ENCODE measurements at regions not wholly inside any gene's neighbourhood (a gene's known extent, or its start where the extent isn't known, plus 50 kb on each side); places are given as distances from the start of the nearest gene placed in this dataset.

- DNase-seq (ENCODE audit: low read depth): no peak
Observed at GRCh38 chr1:30609336-30609998, 113.9 kb downstream of the MATN1 start.

- no peak for DNase-seq (ENCODE audit: low read depth)
Observed at GRCh38 chr1:30607723-30608122, 115.7 kb downstream of the MATN1 start.

GRCh38 chr1:30606166-30606565 lies 117.2 kb downstream of the MATN1 start:
- no peak for DNase-seq (ENCODE audit: low read depth)

- no peak for DNase-seq (ENCODE audit: low read depth)
Observed at GRCh38 chr1:30605441-30605920, 117.9 kb downstream of the MATN1 start.

- DNase-seq (ENCODE audit: low read depth): no peak
Observed at GRCh38 chr1:30604801-30605440, 118.5 kb downstream of the MATN1 start.

- DNase-seq (ENCODE audit: low read depth): no peak
Observed at GRCh38 chr1:30603081-30603858, 120.1 kb downstream of the MATN1 start.

GRCh38 chr1:30601316-30602085 lies 121.9 kb downstream of the MATN1 start:
- no peak for DNase-seq (ENCODE audit: low read depth)

- no peak for DNase-seq (ENCODE audit: low read depth)
Observed at GRCh38 chr1:30600706-30601105, 122.7 kb downstream of the MATN1 start.

- DNase-seq (ENCODE audit: low read depth): no peak
Observed at GRCh38 chr1:30600258-30600657, 123.1 kb downstream of the MATN1 start.

GRCh38 chr1:30599721-30600120 lies 123.7 kb downstream of the MATN1 start:
- no peak for DNase-seq (ENCODE audit: low read depth)

GRCh38 chr1:30598571-30599114 lies 124.7 kb downstream of the MATN1 start:
- DNase-seq (ENCODE audit: low read depth): no peak

- DNase-seq (ENCODE audit: low read depth): no peak
Observed at GRCh38 chr1:30597711-30598110, 125.7 kb downstream of the MATN1 start.

GRCh38 chr1:30596891-30597290 lies 126.5 kb downstream of the MATN1 start:
- DNase-seq (ENCODE audit: low read depth): no peak

- DNase-seq (ENCODE audit: low read depth): no peak
Observed at GRCh38 chr1:30596470-30596869, 126.9 kb downstream of the MATN1 start.

GRCh38 chr1:30589083-30589482 lies 134.3 kb downstream of the MATN1 start:
- no peak for DNase-seq (ENCODE audit: low read depth)

GRCh38 chr1:30588311-30589073 lies 134.9 kb downstream of the MATN1 start:
- DNase-seq (ENCODE audit: low read depth): no peak

- no peak for DNase-seq (ENCODE audit: low read depth)
Observed at GRCh38 chr1:30586671-30587070, 136.7 kb downstream of the MATN1 start.

- DNase-seq (ENCODE audit: low read depth): no peak
Observed at GRCh38 chr1:30579580-30579979, 143.8 kb downstream of the MATN1 start.

GRCh38 chr1:30575066-30575465 lies 148.3 kb downstream of the MATN1 start:
- DNase-seq (ENCODE audit: low read depth): no peak

GRCh38 chr1:30572192-30572591 lies 151.2 kb downstream of the MATN1 start:
- no peak for DNase-seq (ENCODE audit: low read depth)

- no peak for DNase-seq (ENCODE audit: low read depth)
Observed at GRCh38 chr1:30571380-30571779, 152.0 kb downstream of the MATN1 start.
